PC-9 (cell line): ENCODE measurements at regions not wholly inside any gene's neighbourhood (a gene's known extent, or its start where the extent isn't known, plus 50 kb on each side); places are given as distances from the start of the nearest gene placed in this dataset.

ENCODE experiments used
- BruUV-seq: library from RNA; stranded (reverse); fragments of 400-500 nt; replicated peaks from 2 replicates; lab custom pipeline; 2021; lab: Mats Ljungman, UMichigan
- CTCF ChIA-PET: fragments of 300-600 bp; sonication (Branson Sonifier 250); formaldehyde crosslinking; loops from one replicate; lab custom pipeline; 2022; ENCODE audit warnings: antibody characterized with exemption; lab: Charles Lee
- POLR2A ChIA-PET: fragments of 300-600 bp; sonication (Branson Sonifier 250); formaldehyde crosslinking; loops from one replicate; lab custom pipeline; 2022; ENCODE audit warnings: antibody characterized with exemption; ENCODE audit not compliant: unreplicated experiment; lab: Charles Lee
- DNase-seq, 2 experiments: peaks; one replicate each; pipeline versions ENCODE4 v3.0.0 to v3.0.0-alpha.2; 2015 to 2022; ENCODE audit warnings: mixed read lengths in 1 of 2
- H2AFZ ChIP-seq: fragments of 200-600 bp; sonication (generic); 2 replicates; pipeline ENCODE4 v1.8.1; 2017; ENCODE audit warnings: antibody characterized with exemption
- H3F3A ChIP-seq: fragments of 200-600 bp; sonication (generic); 2 replicates; pipeline ENCODE4 v1.8.1; 2017; ENCODE audit warnings: antibody characterized with exemption, mild to moderate bottlenecking, low read depth; ENCODE audit not compliant: insufficient read depth
- H3K27ac ChIP-seq: fragments of 200-600 bp; sonication (generic); 2 replicates; pipeline ENCODE4 v1.6.1; 2016; ENCODE audit warnings: mixed run types
- H3K27me3 ChIP-seq: fragments of 200-600 bp; sonication (generic); 2 replicates; pipeline ENCODE4 v1.6.1; 2016; ENCODE audit warnings: low read depth, mixed run types; ENCODE audit not compliant: insufficient read depth
- H3K36me3 ChIP-seq: fragments of 200-600 bp; sonication (generic); 2 replicates; pipeline ENCODE4 v1.6.1; 2016; ENCODE audit warnings: low read depth, mixed run types
- H3K4me1 ChIP-seq: fragments of 200-600 bp; sonication (generic); replicated peaks from 2 replicates; pipeline ENCODE4 v1.6.1; 2016; ENCODE audit warnings: mixed run types; ENCODE audit not compliant: insufficient read depth
- H3K4me2 ChIP-seq: fragments of 200-600 bp; sonication (generic); 2 replicates; pipeline ENCODE4 v1.6.1; 2017; ENCODE audit warnings: mixed run types
- H3K4me3 ChIP-seq: fragments of 200-600 bp; sonication (generic); 2 replicates; pipeline ENCODE4 v1.6.1; 2016; ENCODE audit warnings: mixed run types
- H3K79me2 ChIP-seq: fragments of 200-600 bp; sonication (generic); 2 replicates; pipeline ENCODE4 v1.6.1; 2017; ENCODE audit warnings: low read depth, mixed run types
- H3K9me2 ChIP-seq: fragments of 200-600 bp; sonication (generic); 2 replicates; pipeline ENCODE4 v1.8.1; 2017; ENCODE audit warnings: mild to moderate bottlenecking; ENCODE audit not compliant: insufficient read depth
- H3K9me3 ChIP-seq: fragments of 200-600 bp; sonication (generic); 2 replicates; pipeline ENCODE4 v1.8.1; 2016; ENCODE audit warnings: low read depth; ENCODE audit not compliant: insufficient read depth
- H4K20me1 ChIP-seq: fragments of 200-600 bp; sonication (generic); 2 replicates; pipeline ENCODE4 v1.8.1; 2017; ENCODE audit not compliant: insufficient read depth
- EZH2 ChIP-seq: fragments of 200-600 bp; sonication (generic); IDR thresholded peaks from 2 replicates; pipeline ENCODE4 v1.8.0; 2017; ENCODE audit warnings: antibody characterized with exemption, low read depth
- intact Hi-C: fragments of 100-400 bp; cut with micrococcal nuclease; formaldehyde crosslinking; loops from one replicate; pipeline ENCODE4 v1.10.0; 2022; ENCODE audit not compliant: unreplicated experiment
- TF ChIP-seq, protein P1 (sequence below): fragments of 200-600 bp; sonication (generic); conservative IDR thresholded peaks from 2 replicates; pipeline ENCODE4 v1.6.1; 2017; ENCODE audit warnings: mixed run types, antibody characterized with exemption, mild to moderate bottlenecking, moderate library complexity

DNA sequence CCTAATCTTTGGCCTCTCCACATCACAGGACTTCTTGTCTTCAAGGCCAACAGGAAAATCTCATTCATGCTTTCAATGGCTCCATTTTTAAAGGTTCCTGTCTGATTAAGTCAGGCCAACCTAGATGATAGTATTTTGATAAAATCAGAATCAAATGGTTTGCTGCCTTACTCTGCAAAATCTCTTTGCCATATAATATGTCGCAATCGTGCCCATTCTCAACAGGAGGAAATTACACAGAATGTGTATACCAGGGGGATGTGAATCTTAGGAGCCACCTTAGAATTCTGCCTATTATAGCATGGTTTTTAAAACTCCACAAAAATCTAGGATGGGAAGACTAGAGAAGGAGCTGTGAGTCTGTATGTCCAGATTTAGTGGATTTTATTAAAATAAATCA, 612.9 kb upstream of the MAN1A1 start:
- Histone ChIP-seq H3K79me2 (no peaks in the 10 kb centered on the region), H3K9me2 (peaks cover 4% of the 10 kb centered on the region; the same call in 1 of the 2 replicates), H3K27ac (no peak overlapping the region), H4K20me1 (no peaks in the 10 kb centered on the region), H3K4me2 (no peak overlapping the region), H2AFZ (no peak overlapping the region), H3K4me1 (no peaks in the 10 kb centered on the region), H3F3A (no peaks in the 10 kb centered on the region), H3K36me3 (no peaks in the 10 kb centered on the region), H3K9me3 (no peaks in the 10 kb centered on the region), H3K4me3 (no peak overlapping the region), H3K27me3 (no peaks in the 10 kb centered on the region)
- intact Hi-C loops: no loop called here
- DNase-seq: no peak
- TF ChIP-seq, protein P1, sequence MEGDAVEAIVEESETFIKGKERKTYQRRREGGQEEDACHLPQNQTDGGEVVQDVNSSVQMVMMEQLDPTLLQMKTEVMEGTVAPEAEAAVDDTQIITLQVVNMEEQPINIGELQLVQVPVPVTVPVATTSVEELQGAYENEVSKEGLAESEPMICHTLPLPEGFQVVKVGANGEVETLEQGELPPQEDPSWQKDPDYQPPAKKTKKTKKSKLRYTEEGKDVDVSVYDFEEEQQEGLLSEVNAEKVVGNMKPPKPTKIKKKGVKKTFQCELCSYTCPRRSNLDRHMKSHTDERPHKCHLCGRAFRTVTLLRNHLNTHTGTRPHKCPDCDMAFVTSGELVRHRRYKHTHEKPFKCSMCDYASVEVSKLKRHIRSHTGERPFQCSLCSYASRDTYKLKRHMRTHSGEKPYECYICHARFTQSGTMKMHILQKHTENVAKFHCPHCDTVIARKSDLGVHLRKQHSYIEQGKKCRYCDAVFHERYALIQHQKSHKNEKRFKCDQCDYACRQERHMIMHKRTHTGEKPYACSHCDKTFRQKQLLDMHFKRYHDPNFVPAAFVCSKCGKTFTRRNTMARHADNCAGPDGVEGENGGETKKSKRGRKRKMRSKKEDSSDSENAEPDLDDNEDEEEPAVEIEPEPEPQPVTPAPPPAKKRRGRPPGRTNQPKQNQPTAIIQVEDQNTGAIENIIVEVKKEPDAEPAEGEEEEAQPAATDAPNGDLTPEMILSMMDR: no peak
- no peak for TF ChIP-seq EZH2
- BruUV-seq: no TSS peak
- CTCF ChIA-PET: no interaction called here
- POLR2A ChIA-PET: interaction anchor here (0.6 kb wide), 1 partner anchor 359 kb away, joined by 6 read pairs; no protein-coding TSS in a partner anchor

DNA sequence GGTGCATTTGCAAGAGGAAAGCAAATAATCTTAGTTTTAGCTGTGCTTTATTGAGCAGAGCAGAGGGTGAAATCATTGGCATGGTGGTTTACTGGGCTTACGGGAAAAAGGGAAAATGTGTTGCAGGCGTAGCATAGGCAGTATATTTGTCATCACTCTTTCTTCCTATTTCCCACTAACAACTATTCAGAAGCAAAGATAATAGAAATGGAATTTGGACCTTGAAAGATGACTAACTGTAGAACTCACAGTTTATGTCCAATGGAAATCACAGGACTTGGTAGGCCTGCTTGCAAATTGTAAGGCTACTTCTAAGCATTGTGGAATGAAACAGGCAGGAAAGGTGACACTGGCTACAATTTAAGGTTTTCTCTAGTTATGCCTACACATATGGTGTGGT, 611.9 kb upstream of the MAN1A1 start:
- Histone ChIP-seq H3K4me2 (no peak overlapping the region), H3K4me3 (no peak overlapping the region), H3K9me2 (peaks cover 4% of the 10 kb centered on the region; the same call in 1 of the 2 replicates), H3K4me1 (no peaks in the 10 kb centered on the region), H4K20me1 (no peaks in the 10 kb centered on the region), H2AFZ (no peak overlapping the region), H3K27me3 (no peaks in the 10 kb centered on the region), H3K27ac (no peak overlapping the region), H3F3A (no peaks in the 10 kb centered on the region), H3K79me2 (no peaks in the 10 kb centered on the region), H3K9me3 (no peaks in the 10 kb centered on the region), H3K36me3 (no peaks in the 10 kb centered on the region)
- intact Hi-C loops: no loop called here
- ChIA-PET CTCF (no interaction called here), POLR2A (no interaction called here)
- no peak for TF ChIP-seq EZH2
- TF ChIP-seq, protein P1: no peak
- no TSS peak for BruUV-seq
- DNase-seq: no peak

DNA sequence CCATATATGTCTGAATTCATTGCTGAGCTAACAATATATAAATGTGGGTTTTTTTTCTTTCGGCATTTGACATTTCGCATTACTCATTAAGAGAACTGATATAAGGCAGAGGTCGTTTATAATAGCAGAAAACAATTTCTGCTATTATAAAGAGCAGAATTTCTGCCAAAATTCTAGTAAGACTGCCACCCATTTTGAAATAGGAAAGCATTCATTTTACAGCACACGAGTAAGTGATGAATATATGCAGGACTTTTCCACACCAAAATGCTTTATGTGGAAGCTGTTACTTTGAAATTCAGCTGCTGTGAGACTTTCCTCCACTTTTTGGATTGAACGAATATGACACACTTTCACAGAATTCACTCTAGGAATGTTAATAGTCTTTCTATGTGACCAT, 610.9 kb upstream of the MAN1A1 start:
- no peaks in the 10 kb centered on the region for H3F3A ChIP-seq
- H3K4me2 ChIP-seq: no peak overlapping the region
- H3K9me2 ChIP-seq: peaks cover 4% of the 10 kb centered on the region; the same call in 1 of the 2 replicates
- no peak overlapping the region for H2AFZ ChIP-seq
- intact Hi-C loops: no loop called here
- H3K4me3 ChIP-seq: no peak overlapping the region
- no peak overlapping the region for H3K27ac ChIP-seq
- no peaks in the 10 kb centered on the region for H3K79me2 ChIP-seq
- no peaks in the 10 kb centered on the region for H3K27me3 ChIP-seq
- no peaks in the 10 kb centered on the region for H4K20me1 ChIP-seq
- H3K9me3 ChIP-seq: no peaks in the 10 kb centered on the region
- H3K4me1 ChIP-seq: no peaks in the 10 kb centered on the region
- ChIA-PET CTCF (no interaction called here), POLR2A (no interaction called here)
- no peak for DNase-seq
- H3K36me3 ChIP-seq: no peaks in the 10 kb centered on the region
- TF ChIP-seq, protein P1: no peak
- TF ChIP-seq EZH2: no peak
- BruUV-seq: no TSS peak
